Neural cell (in vitro differentiated cells): ENCODE measurements at regions not wholly inside any gene's neighbourhood (a gene's known extent, or its start where the extent isn't known, plus 50 kb on each side); places are given as distances from the start of the nearest gene placed in this dataset.

Experiments
- H2AFZ ChIP-seq: fragments of 200-600, 300-800 bp; sonication (generic), shearing (Covaris generic); 2 replicates; pipeline ENCODE4 v1.6.0; 2014; ENCODE audit warnings: low read depth, mild to moderate bottlenecking, antibody characterized with exemption, low read length, moderate library complexity
- H3F3A ChIP-seq: fragments of 200-600 bp; shearing (Covaris generic); 2 replicates; pipeline ENCODE4 v1.6.1; 2016; ENCODE audit warnings: mild to moderate bottlenecking, moderate library complexity, mixed read lengths, antibody characterized with exemption, low read length; ENCODE audit not compliant: insufficient read depth, poor library complexity, severe bottlenecking
- H3K27ac ChIP-seq: fragments of 200-600, 300-800 bp; sonication (generic), shearing (Covaris generic); 2 replicates; pipeline ENCODE4 v1.5.1; 2014; ENCODE audit warnings: mild to moderate bottlenecking, low read length, moderate library complexity
- H3K27me3 ChIP-seq: fragments of 300-800, 200-600 bp; sonication (generic), shearing (Covaris generic); 2 replicates; pipeline ENCODE4 v1.6.0; 2014; ENCODE audit warnings: mild to moderate bottlenecking, low read depth, low read length, moderate library complexity; ENCODE audit not compliant: insufficient read depth
- H3K36me3 ChIP-seq: fragments of 300-800, 200-600 bp; sonication (generic), shearing (Covaris generic); 2 replicates; pipeline ENCODE4 v1.5.1; 2014; ENCODE audit warnings: mild to moderate bottlenecking, antibody characterized with exemption, low read length, moderate library complexity; ENCODE audit not compliant: insufficient read depth
- H3K4me2 ChIP-seq: fragments of 300-800, 200-600 bp; sonication (generic), shearing (Covaris generic); 2 replicates; pipeline ENCODE4 v1.6.0; 2014; ENCODE audit warnings: mild to moderate bottlenecking, low read length
- H3K4me3 ChIP-seq: fragments of 300-800, 200-600 bp; sonication (generic), shearing (Covaris generic); 2 replicates; pipeline ENCODE4 v1.5.1; 2014; ENCODE audit warnings: mild to moderate bottlenecking, low read length, moderate library complexity
- H3K79me2 ChIP-seq: fragments of 200-600 bp; shearing (Covaris generic); replicated peaks from 2 replicates; pipeline ENCODE4 v1.6.0; 2014; ENCODE audit warnings: mild to moderate bottlenecking, low read length, moderate library complexity; ENCODE audit not compliant: insufficient read depth
- H3K9ac ChIP-seq: fragments of 300-800, 200-600 bp; sonication (generic), shearing (Covaris generic); 2 replicates; pipeline ENCODE4 v1.6.1; 2016; ENCODE audit warnings: mild to moderate bottlenecking, low read length, mixed read lengths
- H3K9me2 ChIP-seq: fragments of 200-600 bp; shearing (Covaris generic); 2 replicates; pipeline ENCODE4 v1.6.1; 2016; ENCODE audit warnings: mild to moderate bottlenecking, low read length, mixed read lengths; ENCODE audit not compliant: insufficient read depth
- H3K9me3 ChIP-seq: fragments of 200-600, 300-800 bp; sonication (generic), shearing (Covaris generic); 2 replicates; pipeline ENCODE4 v1.6.1; 2016; ENCODE audit warnings: mild to moderate bottlenecking, mixed run types, low read length, moderate library complexity, mixed read lengths
- H4K20me1 ChIP-seq: fragments of 200-600 bp; shearing (Covaris generic); 2 replicates; pipeline ENCODE4 v1.6.1; 2016; ENCODE audit warnings: mild to moderate bottlenecking, mixed run types; ENCODE audit not compliant: insufficient read depth
- EP300 ChIP-seq: fragments of 450-650 bp; conservative IDR thresholded peaks from 2 replicates; pipeline ENCODE4 v1.6.1; 2014; ENCODE audit warnings: antibody characterized with exemption, mild to moderate bottlenecking, moderate library complexity; ENCODE audit not compliant: poor library complexity, severe bottlenecking
- EZH2 ChIP-seq: fragments of 200-600, 300-800 bp; shearing (Covaris generic), sonication (generic); IDR thresholded peaks from 2 replicates; pipeline ENCODE4 v1.6.1; 2014; ENCODE audit warnings: antibody characterized with exemption, low read length, borderline replicate concordance, mild to moderate bottlenecking; ENCODE audit not compliant: insufficient read depth, poor library complexity, severe bottlenecking
- MXI1 ChIP-seq: fragments of 450-650 bp; conservative IDR thresholded peaks from 2 replicates; pipeline ENCODE4 v1.6.1; 2014; ENCODE audit warnings: antibody characterized with exemption, mild to moderate bottlenecking; ENCODE audit not compliant: poor library complexity, severe bottlenecking
- POLR2AphosphoS5 ChIP-seq: IDR thresholded peaks from 2 replicates; pipeline ENCODE4 v1.6.1; 2012
- RAD21 ChIP-seq: fragments of 450-650 bp; conservative IDR thresholded peaks from 2 replicates; pipeline ENCODE4 v1.6.1; 2014; ENCODE audit warnings: antibody characterized with exemption, mild to moderate bottlenecking, moderate library complexity
- SMC3 ChIP-seq: fragments of 450-650 bp; conservative IDR thresholded peaks from 2 replicates; pipeline ENCODE4 v1.6.1; 2014; ENCODE audit warnings: antibody characterized with exemption, mild to moderate bottlenecking, moderate library complexity; ENCODE audit not compliant: poor library complexity
- TAF1 ChIP-seq: IDR thresholded peaks from 2 replicates; pipeline ENCODE4 v1.6.1; 2012; ENCODE audit warnings: low read depth
- TF ChIP-seq, protein P1 (sequence below): IDR thresholded peaks from 2 replicates; pipeline ENCODE4 v1.6.1; 2012; ENCODE audit warnings: borderline replicate concordance
- TF ChIP-seq, protein P2 (sequence below): fragments of 450-650 bp; IDR thresholded peaks from 2 replicates; pipeline ENCODE4 v1.5.1; 2014; ENCODE audit warnings: antibody characterized with exemption, mild to moderate bottlenecking, moderate library complexity; ENCODE audit not compliant: poor library complexity, severe bottlenecking

DNA sequence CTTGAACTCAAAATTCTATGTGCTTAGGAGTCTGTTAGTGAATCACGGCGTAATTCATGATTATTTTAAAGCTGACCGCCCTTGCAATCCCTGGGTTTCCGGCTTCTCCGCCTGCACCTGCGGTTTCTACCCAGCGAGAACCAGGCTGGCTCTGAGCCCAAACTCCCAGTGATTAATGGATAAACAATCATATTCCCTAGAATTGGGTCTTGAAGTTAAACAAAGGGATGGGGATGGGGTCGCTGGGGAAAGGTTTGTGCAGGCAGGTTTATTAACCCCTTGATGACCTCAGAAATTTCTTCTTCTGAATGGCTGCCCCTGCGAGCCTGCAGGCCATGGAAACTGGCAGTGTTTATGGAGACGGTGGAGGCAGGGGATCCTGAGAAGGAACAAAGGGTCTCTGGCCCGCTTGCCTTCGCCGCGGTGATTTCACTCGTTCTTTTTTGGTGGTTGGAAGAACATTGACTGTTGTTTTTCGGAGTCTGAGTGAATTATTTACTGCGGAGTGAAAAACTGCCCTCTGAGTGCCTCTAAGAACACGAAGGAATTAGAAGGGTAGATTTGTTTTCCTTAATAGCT, 1000.3 kb downstream of the BRD1 start:
- no peaks in the 10 kb centered on the region for H3F3A ChIP-seq
- H2AFZ ChIP-seq, result no peak overlapping the region
- no peak overlapping the region for H3K4me3 ChIP-seq
- no peaks in the 10 kb centered on the region for H4K20me1 ChIP-seq
- no peak overlapping the region for H3K27ac ChIP-seq
- no peaks in the 10 kb centered on the region for H3K27me3 ChIP-seq
- H3K79me2 ChIP-seq, result no peaks in the 10 kb centered on the region
- TF ChIP-seq RAD21, result no peak
- TF ChIP-seq, protein P1, sequence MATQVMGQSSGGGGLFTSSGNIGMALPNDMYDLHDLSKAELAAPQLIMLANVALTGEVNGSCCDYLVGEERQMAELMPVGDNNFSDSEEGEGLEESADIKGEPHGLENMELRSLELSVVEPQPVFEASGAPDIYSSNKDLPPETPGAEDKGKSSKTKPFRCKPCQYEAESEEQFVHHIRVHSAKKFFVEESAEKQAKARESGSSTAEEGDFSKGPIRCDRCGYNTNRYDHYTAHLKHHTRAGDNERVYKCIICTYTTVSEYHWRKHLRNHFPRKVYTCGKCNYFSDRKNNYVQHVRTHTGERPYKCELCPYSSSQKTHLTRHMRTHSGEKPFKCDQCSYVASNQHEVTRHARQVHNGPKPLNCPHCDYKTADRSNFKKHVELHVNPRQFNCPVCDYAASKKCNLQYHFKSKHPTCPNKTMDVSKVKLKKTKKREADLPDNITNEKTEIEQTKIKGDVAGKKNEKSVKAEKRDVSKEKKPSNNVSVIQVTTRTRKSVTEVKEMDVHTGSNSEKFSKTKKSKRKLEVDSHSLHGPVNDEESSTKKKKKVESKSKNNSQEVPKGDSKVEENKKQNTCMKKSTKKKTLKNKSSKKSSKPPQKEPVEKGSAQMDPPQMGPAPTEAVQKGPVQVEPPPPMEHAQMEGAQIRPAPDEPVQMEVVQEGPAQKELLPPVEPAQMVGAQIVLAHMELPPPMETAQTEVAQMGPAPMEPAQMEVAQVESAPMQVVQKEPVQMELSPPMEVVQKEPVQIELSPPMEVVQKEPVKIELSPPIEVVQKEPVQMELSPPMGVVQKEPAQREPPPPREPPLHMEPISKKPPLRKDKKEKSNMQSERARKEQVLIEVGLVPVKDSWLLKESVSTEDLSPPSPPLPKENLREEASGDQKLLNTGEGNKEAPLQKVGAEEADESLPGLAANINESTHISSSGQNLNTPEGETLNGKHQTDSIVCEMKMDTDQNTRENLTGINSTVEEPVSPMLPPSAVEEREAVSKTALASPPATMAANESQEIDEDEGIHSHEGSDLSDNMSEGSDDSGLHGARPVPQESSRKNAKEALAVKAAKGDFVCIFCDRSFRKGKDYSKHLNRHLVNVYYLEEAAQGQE, result no peak
- TF ChIP-seq POLR2AphosphoS5, result no peak
- TF ChIP-seq MXI1, result no peak
- no peak for TF ChIP-seq SMC3
- TF ChIP-seq EZH2, result no peak
- no peak for TF ChIP-seq TAF1
- TF ChIP-seq EP300, result no peak
- TF ChIP-seq, protein P2, sequence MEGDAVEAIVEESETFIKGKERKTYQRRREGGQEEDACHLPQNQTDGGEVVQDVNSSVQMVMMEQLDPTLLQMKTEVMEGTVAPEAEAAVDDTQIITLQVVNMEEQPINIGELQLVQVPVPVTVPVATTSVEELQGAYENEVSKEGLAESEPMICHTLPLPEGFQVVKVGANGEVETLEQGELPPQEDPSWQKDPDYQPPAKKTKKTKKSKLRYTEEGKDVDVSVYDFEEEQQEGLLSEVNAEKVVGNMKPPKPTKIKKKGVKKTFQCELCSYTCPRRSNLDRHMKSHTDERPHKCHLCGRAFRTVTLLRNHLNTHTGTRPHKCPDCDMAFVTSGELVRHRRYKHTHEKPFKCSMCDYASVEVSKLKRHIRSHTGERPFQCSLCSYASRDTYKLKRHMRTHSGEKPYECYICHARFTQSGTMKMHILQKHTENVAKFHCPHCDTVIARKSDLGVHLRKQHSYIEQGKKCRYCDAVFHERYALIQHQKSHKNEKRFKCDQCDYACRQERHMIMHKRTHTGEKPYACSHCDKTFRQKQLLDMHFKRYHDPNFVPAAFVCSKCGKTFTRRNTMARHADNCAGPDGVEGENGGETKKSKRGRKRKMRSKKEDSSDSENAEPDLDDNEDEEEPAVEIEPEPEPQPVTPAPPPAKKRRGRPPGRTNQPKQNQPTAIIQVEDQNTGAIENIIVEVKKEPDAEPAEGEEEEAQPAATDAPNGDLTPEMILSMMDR, result no peak
- H3K9me2 ChIP-seq, result no peaks in the 10 kb centered on the region
- H3K9me3 ChIP-seq, result peaks cover 8% of the 10 kb centered on the region
- no peak overlapping the region for H3K9ac ChIP-seq
- H3K4me2 ChIP-seq, result no peak overlapping the region
- H3K36me3 ChIP-seq, result no peaks in the 10 kb centered on the region

DNA sequence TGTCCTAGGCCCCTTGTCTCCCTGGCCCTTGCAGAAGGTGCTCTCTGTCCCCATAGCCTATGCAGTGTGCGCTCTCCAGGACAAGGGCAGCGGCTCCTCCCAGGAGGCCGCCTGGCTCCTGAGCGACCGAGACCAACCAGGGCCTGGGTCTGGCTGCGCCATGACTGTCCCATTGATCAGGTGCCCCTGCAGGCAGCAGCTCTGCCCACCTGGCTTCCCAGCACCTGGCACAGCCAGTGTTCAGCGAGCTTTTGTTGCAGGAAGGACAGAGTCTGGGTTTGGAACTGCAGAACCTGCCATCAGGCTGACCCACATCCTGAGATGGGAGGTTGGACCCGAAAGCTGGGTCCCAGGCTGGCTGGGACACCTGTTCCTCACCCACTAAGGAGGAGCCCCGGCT, 1001.1 kb downstream of the BRD1 start:
- H3K9me2 ChIP-seq, result no peaks in the 10 kb centered on the region
- TF ChIP-seq MXI1 (no peak), TAF1 (no peak), EZH2 (no peak), EP300 (no peak), SMC3 (no peak), RAD21 (no peak), POLR2AphosphoS5 (no peak)
- TF ChIP-seq, protein P2, result no peak
- TF ChIP-seq, protein P1, result no peak
- H3K4me2 ChIP-seq, result no peak overlapping the region
- H3K4me3 ChIP-seq, result no peak overlapping the region
- H3K36me3 ChIP-seq, result no peaks in the 10 kb centered on the region
- H3K79me2 ChIP-seq, result no peaks in the 10 kb centered on the region
- H3K9me3 ChIP-seq, result peaks cover 8% of the 10 kb centered on the region
- no peak overlapping the region for H3K9ac ChIP-seq
- H3K27me3 ChIP-seq, result no peaks in the 10 kb centered on the region
- H4K20me1 ChIP-seq, result no peaks in the 10 kb centered on the region
- no peak overlapping the region for H3K27ac ChIP-seq
- H3F3A ChIP-seq, result no peaks in the 10 kb centered on the region
- H2AFZ ChIP-seq, result no peak overlapping the region
